ENCODE measurements at regions not wholly inside any gene's neighbourhood (a gene's known extent, or its start where the extent isn't known, plus 50 kb on each side); places are given as distances from the start of the nearest gene placed in this dataset.
A peak's percentile ranks its signal among the peaks of the same experiment; 100 is the strongest.

DNA sequence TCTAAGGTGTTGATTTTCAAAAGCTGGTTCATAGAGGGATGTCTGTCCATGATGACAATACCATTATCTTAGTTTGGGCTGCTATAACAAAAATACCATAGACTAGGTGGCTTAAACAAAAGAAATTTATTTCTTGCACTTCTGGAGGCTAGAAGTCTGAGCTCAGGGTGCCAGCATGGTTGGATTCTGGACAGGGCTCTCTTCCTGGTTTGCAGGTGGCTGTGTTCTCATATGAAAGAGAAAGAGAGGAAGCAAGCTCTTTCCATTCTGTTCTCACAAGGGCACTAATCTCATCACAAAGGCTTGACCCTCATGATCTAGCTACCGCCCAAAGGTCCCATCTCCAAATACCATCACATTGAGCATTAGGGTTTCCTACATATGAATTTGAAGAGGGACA lies 144.5 kb upstream of the SLC24A3 start:
- DNase-seq (ENCODE audit: low read depth in 1 of 2, low spot score in 1 of 2), result no peak
- Histone ChIP-seq H3K27ac (replicated peaks) (no peak overlapping the region), H3K27me3 (ENCODE audit: insufficient read depth, poor library complexity, severe bottlenecking) (no peaks in the 10 kb centered on the region), H3K4me3 (replicated peaks; ENCODE audit: insufficient read depth, low read length) (no peak overlapping the region)
- no peak for TF ChIP-seq GABPA (IDR thresholded peaks at IDR 0.05; ENCODE audit: low read depth)
- TF ChIP-seq, protein P1, sequence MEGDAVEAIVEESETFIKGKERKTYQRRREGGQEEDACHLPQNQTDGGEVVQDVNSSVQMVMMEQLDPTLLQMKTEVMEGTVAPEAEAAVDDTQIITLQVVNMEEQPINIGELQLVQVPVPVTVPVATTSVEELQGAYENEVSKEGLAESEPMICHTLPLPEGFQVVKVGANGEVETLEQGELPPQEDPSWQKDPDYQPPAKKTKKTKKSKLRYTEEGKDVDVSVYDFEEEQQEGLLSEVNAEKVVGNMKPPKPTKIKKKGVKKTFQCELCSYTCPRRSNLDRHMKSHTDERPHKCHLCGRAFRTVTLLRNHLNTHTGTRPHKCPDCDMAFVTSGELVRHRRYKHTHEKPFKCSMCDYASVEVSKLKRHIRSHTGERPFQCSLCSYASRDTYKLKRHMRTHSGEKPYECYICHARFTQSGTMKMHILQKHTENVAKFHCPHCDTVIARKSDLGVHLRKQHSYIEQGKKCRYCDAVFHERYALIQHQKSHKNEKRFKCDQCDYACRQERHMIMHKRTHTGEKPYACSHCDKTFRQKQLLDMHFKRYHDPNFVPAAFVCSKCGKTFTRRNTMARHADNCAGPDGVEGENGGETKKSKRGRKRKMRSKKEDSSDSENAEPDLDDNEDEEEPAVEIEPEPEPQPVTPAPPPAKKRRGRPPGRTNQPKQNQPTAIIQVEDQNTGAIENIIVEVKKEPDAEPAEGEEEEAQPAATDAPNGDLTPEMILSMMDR (IDR thresholded peaks at IDR 0.05; ENCODE audit: insufficient read depth, low read length), result no peak
- no peak for TF ChIP-seq POLR2AphosphoS5 (IDR thresholded peaks at IDR 0.05; ENCODE audit: low read depth)
- TF ChIP-seq, protein P2, sequence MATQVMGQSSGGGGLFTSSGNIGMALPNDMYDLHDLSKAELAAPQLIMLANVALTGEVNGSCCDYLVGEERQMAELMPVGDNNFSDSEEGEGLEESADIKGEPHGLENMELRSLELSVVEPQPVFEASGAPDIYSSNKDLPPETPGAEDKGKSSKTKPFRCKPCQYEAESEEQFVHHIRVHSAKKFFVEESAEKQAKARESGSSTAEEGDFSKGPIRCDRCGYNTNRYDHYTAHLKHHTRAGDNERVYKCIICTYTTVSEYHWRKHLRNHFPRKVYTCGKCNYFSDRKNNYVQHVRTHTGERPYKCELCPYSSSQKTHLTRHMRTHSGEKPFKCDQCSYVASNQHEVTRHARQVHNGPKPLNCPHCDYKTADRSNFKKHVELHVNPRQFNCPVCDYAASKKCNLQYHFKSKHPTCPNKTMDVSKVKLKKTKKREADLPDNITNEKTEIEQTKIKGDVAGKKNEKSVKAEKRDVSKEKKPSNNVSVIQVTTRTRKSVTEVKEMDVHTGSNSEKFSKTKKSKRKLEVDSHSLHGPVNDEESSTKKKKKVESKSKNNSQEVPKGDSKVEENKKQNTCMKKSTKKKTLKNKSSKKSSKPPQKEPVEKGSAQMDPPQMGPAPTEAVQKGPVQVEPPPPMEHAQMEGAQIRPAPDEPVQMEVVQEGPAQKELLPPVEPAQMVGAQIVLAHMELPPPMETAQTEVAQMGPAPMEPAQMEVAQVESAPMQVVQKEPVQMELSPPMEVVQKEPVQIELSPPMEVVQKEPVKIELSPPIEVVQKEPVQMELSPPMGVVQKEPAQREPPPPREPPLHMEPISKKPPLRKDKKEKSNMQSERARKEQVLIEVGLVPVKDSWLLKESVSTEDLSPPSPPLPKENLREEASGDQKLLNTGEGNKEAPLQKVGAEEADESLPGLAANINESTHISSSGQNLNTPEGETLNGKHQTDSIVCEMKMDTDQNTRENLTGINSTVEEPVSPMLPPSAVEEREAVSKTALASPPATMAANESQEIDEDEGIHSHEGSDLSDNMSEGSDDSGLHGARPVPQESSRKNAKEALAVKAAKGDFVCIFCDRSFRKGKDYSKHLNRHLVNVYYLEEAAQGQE (IDR thresholded peaks at IDR 0.05; ENCODE audit: insufficient replicate concordance, low read depth), result no peak
- no peak for TF ChIP-seq SPI1 (IDR thresholded peaks at IDR 0.05; ENCODE audit: borderline replicate concordance, low read depth)

DNA sequence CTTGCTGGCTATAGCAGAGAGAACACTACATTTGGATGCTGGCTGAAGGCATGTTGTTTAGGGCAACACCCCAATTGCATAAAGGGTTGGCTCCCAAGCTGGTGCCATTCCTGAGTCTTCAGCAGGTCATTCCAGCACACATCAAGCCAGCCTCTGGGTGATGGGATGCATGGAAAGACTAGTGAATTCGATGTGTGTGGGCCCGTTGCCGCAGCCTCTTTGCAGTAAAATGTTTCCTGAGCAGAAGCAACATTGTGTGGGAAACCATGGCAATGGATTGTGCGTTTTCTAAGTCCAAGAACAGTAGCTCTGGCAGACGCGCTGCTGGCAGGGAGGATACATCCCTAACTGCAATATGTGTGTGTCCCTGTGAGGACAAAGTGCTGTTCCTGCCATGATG lies 142.4 kb upstream of the SLC24A3 start:
- no peak for DNase-seq (ENCODE audit: low read depth in 1 of 2, low spot score in 1 of 2)
- TF ChIP-seq GABPA (IDR thresholded peaks at IDR 0.05; ENCODE audit: low read depth) (no peak), SPI1 (IDR thresholded peaks at IDR 0.05; ENCODE audit: borderline replicate concordance, low read depth) (no peak)
- TF ChIP-seq, protein P2 (IDR thresholded peaks at IDR 0.05; ENCODE audit: insufficient replicate concordance, low read depth), result no peak
- TF ChIP-seq, protein P1 (IDR thresholded peaks at IDR 0.05; ENCODE audit: insufficient read depth, low read length), result no peak
- Histone ChIP-seq H3K4me3 (replicated peaks; ENCODE audit: insufficient read depth, low read length) (no peak overlapping the region), H3K27me3 (ENCODE audit: insufficient read depth, poor library complexity, severe bottlenecking) (no peaks in the 10 kb centered on the region), H3K27ac (replicated peaks) (no peak overlapping the region)

- TF ChIP-seq POLR2AphosphoS5 (IDR thresholded peaks at IDR 0.05; ENCODE audit: low read depth), result no peak
- Histone ChIP-seq H3K4me3 (replicated peaks; ENCODE audit: insufficient read depth, low read length) (no peak overlapping the region), H3K27ac (replicated peaks) (no peak overlapping the region), H3K27me3 (ENCODE audit: insufficient read depth, poor library complexity, severe bottlenecking) (no peaks in the 10 kb centered on the region)
- peak; percentile 20 to 34 for DNase-seq (ENCODE audit: low read depth in 1 of 2, low spot score in 1 of 2)
These were observed 141.6 kb upstream of the SLC24A3 start for GRCh38 chr20:19070681-19071445.

GRCh38 chr20:19071446-19071725 lies 141.1 kb upstream of the SLC24A3 start:
- TF ChIP-seq GABPA (IDR thresholded peaks at IDR 0.05; ENCODE audit: low read depth), result no peak
- TF ChIP-seq, protein P1 (IDR thresholded peaks at IDR 0.05; ENCODE audit: insufficient read depth, low read length), result no peak
- TF ChIP-seq POLR2AphosphoS5 (IDR thresholded peaks at IDR 0.05; ENCODE audit: low read depth), result no peak
- TF ChIP-seq, protein P2 (IDR thresholded peaks at IDR 0.05; ENCODE audit: insufficient replicate concordance, low read depth), result no peak
- no peak for TF ChIP-seq SPI1 (IDR thresholded peaks at IDR 0.05; ENCODE audit: borderline replicate concordance, low read depth)
- no peak for DNase-seq (ENCODE audit: low read depth in 1 of 2, low spot score in 1 of 2)
- Histone ChIP-seq H3K27ac (replicated peaks) (no peak overlapping the region), H3K4me3 (replicated peaks; ENCODE audit: insufficient read depth, low read length) (no peak overlapping the region), H3K27me3 (ENCODE audit: insufficient read depth, poor library complexity, severe bottlenecking) (no peaks in the 10 kb centered on the region)

All from HL-60 (cell line).